Psoas muscle (tissue), 7 donors: ENCODE measurements at regions not wholly inside any gene's neighbourhood (a gene's known extent, or its start where the extent isn't known, plus 50 kb on each side); places are given as distances from the start of the nearest gene placed in this dataset.

ENCODE experiments used
- ATAC-seq, 4 donors: fragments of 200-7000 bp; cut with Tn5 transposase; one replicate each; pipeline ENCODE4 v1.9.1; 2020; ENCODE audit warnings: moderate library complexity in 3 of 4, mild to moderate bottlenecking in 2 of 4
- DNase-seq, 2 donors: peaks; one replicate each; pipeline ENCODE4 v3.0.0-alpha.2; 2020
- H3K27ac ChIP-seq: fragments of 200-600 bp; one replicate; pipeline ENCODE4 v1.8.0; 2022
- H3K27me3 ChIP-seq, 3 donors: fragments of 200-600 bp in 1 of 3; one replicate each; pipeline versions ENCODE4 v1.6.1 to v1.8.0; 2013 to 2022; ENCODE audit warnings: low read length in 2 of 3, mild to moderate bottlenecking in 2 of 3, moderate library complexity in 1 of 3; ENCODE audit not compliant: insufficient read depth in 3 of 3
- H3K36me3 ChIP-seq, 2 donors: fragments of 200-600 bp in 1 of 2; one replicate each; pipeline versions ENCODE4 v1.6.1 to v1.8.0; 2013 to 2022; ENCODE audit warnings: low read depth in 1 of 2, mild to moderate bottlenecking in 1 of 2, moderate library complexity in 1 of 2; ENCODE audit not compliant: insufficient read depth in 1 of 2
- H3K4me1 ChIP-seq: fragments of 200-600 bp; one replicate; pipeline ENCODE4 v1.8.0; 2022
- H3K4me3 ChIP-seq: fragments of 200-600 bp; one replicate; pipeline ENCODE4 v1.8.0; 2022; ENCODE audit warnings: mild to moderate bottlenecking
- H3K9me3 ChIP-seq: fragments of 200-600 bp; one replicate; pipeline ENCODE4 v1.8.0; 2022
- CTCF ChIP-seq: fragments of 200-600 bp; IDR thresholded peaks from one replicate; pipeline ENCODE4 v1.8.0; 2022; ENCODE audit warnings: antibody characterized with exemption
- WGBS, 3 donors: extraction: QIAGEN DNeasy Blood & Tissue Kit; methylation state at CpG; one replicate each; pipeline versions ENCODE4 v1.1.6 to v1.1.7; 2013; 5-methylcytosine and 5-hydroxymethylcytosine counted together
- intact Hi-C, 2 donors: fragments of 100-400 bp; cut with DNase I; formaldehyde crosslinking; loops; one replicate each; pipeline versions ENCODE4 v1.11.0 to v1.14.2; 2022
- donor health status: healthy with polysubstance abuse.
- donor health status: DM: no; HTN: no; CAD: no; lungs with moderate emphysema.
- donor health status: Bipolar disorder and iron deficiency.
- donor health status: healthy.
- donor health status: DM: yes; HTN: yes; CAD: no.
- donor health status: DM: no; HTN: no; CAD: no.
- donor health status: DM: yes; HTN: yes; CAD: no.

- Histone ChIP-seq H3K27ac (no peak overlapping the region), H3K27me3 (peaks cover 0 to 60% (median 15%) of the 10 kb centered on the region in 3 donors), H3K36me3 (no peaks in the 10 kb centered on the region), H3K9me3 (no peaks in the 10 kb centered on the region), H3K4me1 (no peaks in the 10 kb centered on the region), H3K4me3 (no peak overlapping the region)
- WGBS, 3 donors = 42 to 47% (median 45%) methylated on average over 8 of the region's 8 CpGs
- intact Hi-C loops = no loop called here
- DNase-seq (no peak), ATAC-seq (no peak)
- no peak for TF ChIP-seq CTCF
These were observed 50.0 kb upstream of the LHX5 start for GRCh38 chr12:113521708-113522107.
